H1 (cell line): ENCODE measurements at regions not wholly inside any gene's neighbourhood (a gene's known extent, or its start where the extent isn't known, plus 50 kb on each side); places are given as distances from the start of the nearest gene placed in this dataset.

ENCODE experiments used
- CTCF ChIA-PET: fragments of 300-600 bp; sonication (Branson Sonifier 250); formaldehyde crosslinking; loops from one replicate; lab custom pipeline; 2021; ENCODE audit not compliant: partially characterized antibody; lab: Charles Lee
- POLR2A ChIA-PET: fragments of 300-600 bp; sonication (Branson Sonifier 250); formaldehyde crosslinking; loops from one replicate; lab custom pipeline; 2021; ENCODE audit warnings: inconsistent platforms; ENCODE audit not compliant: partially characterized antibody; lab: Charles Lee
- DNase-seq, 2 experiments: peaks; one replicate each; pipeline versions ENCODE4 v3.0.0 to v3.0.0-alpha.2; 2010 to 2022; ENCODE audit warnings: low spot score in 2 of 2, low read depth in 1 of 2, mixed read lengths in 1 of 2
- FAIRE-seq: peaks from 2 replicates; lab custom pipeline; 2011; peaks lifted over from hg19 to GRCh38; lab: Jason Lieb, UNC
- H2AFZ ChIP-seq: 2 replicates; pipeline ENCODE4 v1.8.1; 2012; ENCODE audit warnings: low read length, inconsistent platforms
- H2AK5ac ChIP-seq: 2 replicates; pipeline ENCODE4 v1.6.1; 2013; ENCODE audit warnings: low read depth, low read length
- H2BK120ac ChIP-seq: replicated peaks from 2 replicates; pipeline ENCODE3; 2013; ENCODE audit warnings: low read depth, low read length, inconsistent platforms
- H2BK12ac ChIP-seq: 2 replicates; pipeline ENCODE4 v1.6.1; 2013; ENCODE audit warnings: low read depth, low read length
- H2BK15ac ChIP-seq: 2 replicates; pipeline ENCODE4 v1.6.1; 2013; ENCODE audit warnings: low read length
- H2BK20ac ChIP-seq: 2 replicates; pipeline ENCODE4 v1.6.1; 2013; ENCODE audit warnings: low read length
- H2BK5ac ChIP-seq: 2 replicates; pipeline ENCODE4 v1.6.1; 2013; ENCODE audit warnings: low read depth, low read length
- H3K14ac ChIP-seq: 2 replicates; pipeline ENCODE4 v1.6.1; 2013; ENCODE audit warnings: inconsistent platforms; ENCODE audit not compliant: insufficient read length
- H3K18ac ChIP-seq: 2 replicates; pipeline ENCODE4 v1.6.1; 2013; ENCODE audit warnings: low read length; ENCODE audit errors: extremely low read depth
- H3K23ac ChIP-seq: 2 replicates; pipeline ENCODE4 v1.6.1; 2013; ENCODE audit warnings: inconsistent platforms; ENCODE audit not compliant: insufficient read length
- H3K23me2 ChIP-seq: 2 replicates; pipeline ENCODE4 v1.6.1; 2013; ENCODE audit warnings: low read depth, low read length
- H3K27ac ChIP-seq: 2 replicates; pipeline ENCODE4 v1.6.1; 2011; ENCODE audit warnings: low read depth, low read length, inconsistent platforms
- H3K27me3 ChIP-seq, 4 experiments: replicated peaks in 1 of 4; 1 replicate in 1 of 4; 2 replicates in 3 of 4; pipeline versions ENCODE4 v1.6.1 to v1.8.1; 2011 to 2013; ENCODE audit warnings: low read length in 3 of 4, mild to moderate bottlenecking in 3 of 4, inconsistent platforms in 2 of 4, mixed read lengths in 2 of 4, moderate library complexity in 1 of 4; ENCODE audit not compliant: control insufficient read depth in 3 of 4, insufficient read depth in 3 of 4; ENCODE audit errors: extremely low read depth in 1 of 4
- H3K36me3 ChIP-seq, 4 experiments: 2 replicates each; pipeline versions ENCODE4 v1.6.1 to v1.8.1; 2011 to 2013; ENCODE audit warnings: mild to moderate bottlenecking in 4 of 4, low read length in 3 of 4, moderate library complexity in 2 of 4, control low read depth in 1 of 4, inconsistent platforms in 1 of 4; ENCODE audit not compliant: insufficient read depth in 4 of 4, control insufficient read depth in 2 of 4
- H3K4ac ChIP-seq: replicated peaks from 2 replicates; pipeline ENCODE3; 2013; ENCODE audit warnings: low read length, low read depth, mixed read lengths, inconsistent platforms; ENCODE audit not compliant: insufficient read length
- H3K4me1 ChIP-seq, 4 experiments: replicated peaks in 1 of 4; 1 replicate in 1 of 4; 2 replicates in 3 of 4; pipeline versions ENCODE4 v1.6.1 to v1.8.1; 2011 to 2013; ENCODE audit warnings: low read length in 3 of 4, inconsistent platforms in 2 of 4, mixed read lengths in 1 of 4; ENCODE audit not compliant: insufficient read depth in 4 of 4, control insufficient read depth in 3 of 4
- H3K4me2 ChIP-seq, 2 experiments: 2 replicates each; pipeline versions ENCODE4 v1.6.1 to v1.8.1; 2011 to 2013; ENCODE audit warnings: low read depth in 2 of 2, low read length in 2 of 2, control low read depth in 1 of 2, inconsistent platforms in 1 of 2, mild to moderate bottlenecking in 1 of 2; ENCODE audit not compliant: insufficient read depth in 1 of 2
- H3K4me3 ChIP-seq, 4 experiments: fragments of 200-600, 300-600 bp in 1 of 4; sonication (generic), shearing (Covaris generic), sonication (Bioruptor Twin) in 1 of 4; 2 replicates each; pipeline versions ENCODE4 v1.5.1 to v1.8.1; 2011 to 2016; ENCODE audit warnings: low read length in 4 of 4, low read depth in 3 of 4, control low read depth in 2 of 4, inconsistent platforms in 2 of 4, mild to moderate bottlenecking in 2 of 4, mixed read lengths in 1 of 4, moderate library complexity in 1 of 4; ENCODE audit not compliant: insufficient read depth in 2 of 4; ENCODE audit errors: extremely low read depth in 1 of 4
- H3K56ac ChIP-seq: replicated peaks from 2 replicates; pipeline ENCODE3; 2013; ENCODE audit warnings: low read depth, mild to moderate bottlenecking, mixed read lengths, low read length, inconsistent platforms; ENCODE audit not compliant: insufficient read length
- H3K79me1 ChIP-seq: 2 replicates; pipeline ENCODE4 v1.6.1; 2013; ENCODE audit warnings: low read depth, low read length, control low read depth
- H3K79me2 ChIP-seq, 2 experiments: 2 replicates each; pipeline versions ENCODE4 v1.6.1 to v1.8.1; 2012 to 2013; ENCODE audit warnings: low read length in 2 of 2, mild to moderate bottlenecking in 2 of 2, inconsistent platforms in 1 of 2; ENCODE audit not compliant: insufficient read depth in 2 of 2, control insufficient read depth in 1 of 2
- H3K9ac ChIP-seq, 4 experiments: replicated peaks in 1 of 4; 1 replicate in 1 of 4; 2 replicates in 3 of 4; pipeline versions ENCODE4 v1.6.1 to v1.8.1; 2011 to 2013; ENCODE audit warnings: low read depth in 3 of 4, low read length in 3 of 4, control low read depth in 2 of 4, mild to moderate bottlenecking in 2 of 4, moderate library complexity in 2 of 4, inconsistent platforms in 1 of 4; ENCODE audit errors: extremely low read depth in 1 of 4
- H3K9me3 ChIP-seq, 2 experiments: 2 replicates each; pipeline versions ENCODE4 v1.6.1 to v1.8.1; 2012 to 2013; ENCODE audit warnings: mild to moderate bottlenecking in 2 of 2, moderate library complexity in 2 of 2, control low read depth in 1 of 2, inconsistent platforms in 1 of 2, low read depth in 1 of 2, low read length in 1 of 2, mixed read lengths in 1 of 2; ENCODE audit not compliant: insufficient read depth in 2 of 2
- H4K20me1 ChIP-seq, 2 experiments: replicated peaks in 1 of 2; 2 replicates each; pipeline versions ENCODE3 to v1.8.1; 2011 to 2013; ENCODE audit warnings: inconsistent platforms in 2 of 2, low read length in 2 of 2, mild to moderate bottlenecking in 1 of 2; ENCODE audit not compliant: insufficient read depth in 2 of 2, control insufficient read depth in 1 of 2
- H4K5ac ChIP-seq: 2 replicates; pipeline ENCODE4 v1.6.1; 2013; ENCODE audit warnings: low read length, low read depth, mixed read lengths, inconsistent platforms; ENCODE audit not compliant: insufficient read length
- H4K8ac ChIP-seq: 2 replicates; pipeline ENCODE4 v1.8.0; 2013; ENCODE audit warnings: mild to moderate bottlenecking, moderate library complexity, low read length, inconsistent platforms; ENCODE audit not compliant: insufficient read depth; ENCODE audit errors: extremely low read depth
- H4K91ac ChIP-seq: replicated peaks from 2 replicates; pipeline ENCODE3; 2013; ENCODE audit warnings: low read length, mixed read lengths, inconsistent platforms; ENCODE audit not compliant: insufficient read length
- ASH2L ChIP-seq: fragments of 200-600, 300-600 bp; sonication (generic); IDR thresholded peaks from one replicate; pipeline ENCODE4 v1.7.1; 2017; ENCODE audit warnings: low read length
- ATF3 ChIP-seq: IDR thresholded peaks from 2 replicates; pipeline ENCODE4 v1.6.1; 2011; ENCODE audit warnings: low read depth, mild to moderate bottlenecking, low read length; ENCODE audit not compliant: insufficient read depth
- CHD1 ChIP-seq: IDR thresholded peaks from 2 replicates; pipeline ENCODE4 v1.6.1; 2012; ENCODE audit warnings: low read depth, low read length, improper control_type of control experiment
- E2F6 ChIP-seq: IDR thresholded peaks from 2 replicates; pipeline ENCODE4 v1.6.1; 2012; ENCODE audit warnings: inconsistent platforms
- GTF2F1 ChIP-seq: IDR thresholded peaks from 2 replicates; pipeline ENCODE4 v1.6.1; 2012; ENCODE audit warnings: low read depth, low read length, improper control_type of control experiment, borderline replicate concordance
- HDAC6 ChIP-seq: IDR thresholded peaks from one replicate; pipeline ENCODE4 v1.7.1; 2012; ENCODE audit warnings: low read depth, mild to moderate bottlenecking, inconsistent platforms, low read length, moderate library complexity
- KDM4A ChIP-seq: IDR thresholded peaks from one replicate; pipeline ENCODE4 v1.7.1; 2012; ENCODE audit warnings: low read depth, mild to moderate bottlenecking, moderate library complexity, low read length, inconsistent platforms; ENCODE audit not compliant: severe bottlenecking
- MAX ChIP-seq: IDR thresholded peaks from 2 replicates; pipeline ENCODE4 v1.6.1; 2012; ENCODE audit warnings: inconsistent platforms
- NRF1 ChIP-seq: IDR thresholded peaks from 2 replicates; pipeline ENCODE4 v1.6.1; 2011; ENCODE audit warnings: mild to moderate bottlenecking, low read depth, low read length, improper control_type of control experiment
- PHF8 ChIP-seq: fragments of 200-600 bp; sonication (generic); conservative IDR thresholded peaks from 2 replicates; pipeline ENCODE4 v1.7.1; 2012; ENCODE audit warnings: low read depth, mild to moderate bottlenecking, inconsistent platforms, low read length, moderate library complexity
- POU5F1 ChIP-seq: IDR thresholded peaks from 2 replicates; pipeline ENCODE4 v1.6.1; 2011; ENCODE audit warnings: low read depth, mild to moderate bottlenecking, low read length, moderate library complexity
- RFX5 ChIP-seq: IDR thresholded peaks from 2 replicates; pipeline ENCODE4 v1.6.1; 2011; ENCODE audit warnings: low read depth, low read length, improper control_type of control experiment, borderline replicate concordance
- SIX5 ChIP-seq: IDR thresholded peaks from 2 replicates; pipeline ENCODE4 v1.6.1; 2011; ENCODE audit warnings: mild to moderate bottlenecking, low read depth, low read length
- SRF ChIP-seq: IDR thresholded peaks from 2 replicates; pipeline ENCODE4 v1.6.1; 2011; ENCODE audit warnings: mild to moderate bottlenecking, low read depth, low read length, moderate library complexity
- YY1 ChIP-seq: IDR thresholded peaks from 2 replicates; pipeline ENCODE4 v1.6.1; 2011; ENCODE audit warnings: low read depth, mild to moderate bottlenecking, low read length
- WGBS, 2 experiments: shearing (Covaris generic) in 1 of 2; methylation state at CpG; one replicate each; pipeline versions ENCODE4 v1.1.6 to v1.1.7; 2013 to 2015; ENCODE audit warnings: low lambda C conversion rate in 2 of 2, mixed read lengths in 2 of 2, inconsistent platforms in 1 of 2, low coverage in 1 of 2, missing lambda C conversion rate in 1 of 2; ENCODE audit not compliant: insufficient replicate concordance in 2 of 2, insufficient coverage in 1 of 2, insufficient read length in 1 of 2; ENCODE audit errors: extremely low coverage in 1 of 2, missing lambda C conversion rate in 1 of 2; 5-methylcytosine and 5-hydroxymethylcytosine counted together

GRCh38 chr4:117676153-117676552, 358.1 kb upstream of the NDST3 start:
- no peak overlapping the region for H3K4me2 ChIP-seq
- no peaks in the 10 kb centered on the region for H3K9me3 ChIP-seq
- H3K14ac ChIP-seq: no peak overlapping the region
- H2BK5ac ChIP-seq: no peak overlapping the region
- no peak overlapping the region for H3K27ac ChIP-seq
- no peak overlapping the region for H2AFZ ChIP-seq
- no peaks in the 10 kb centered on the region for H4K20me1 ChIP-seq
- H2BK20ac ChIP-seq: no peak overlapping the region
- no peak overlapping the region for H2BK12ac ChIP-seq
- H3K23me2 ChIP-seq: no peaks in the 10 kb centered on the region
- ChIA-PET POLR2A (no interaction called here), CTCF (no interaction called here)
- H2AK5ac ChIP-seq: no peak overlapping the region
- WGBS, 2 experiments: 0% methylated on average over 1 of the region's 1 CpG; no CpG with 5 or more reads in 1 of the 2 experiments
- no peaks in the 10 kb centered on the region for H3K79me2 ChIP-seq
- H3K4ac ChIP-seq: no peak overlapping the region
- FAIRE-seq (no peak), DNase-seq (no peak)
- H3K27me3 ChIP-seq: no peaks in the 10 kb centered on the region
- H3K23ac ChIP-seq: no peak overlapping the region
- H4K91ac ChIP-seq: no peak overlapping the region
- no peak overlapping the region for H3K9ac ChIP-seq
- no peak overlapping the region for H3K18ac ChIP-seq
- no peak overlapping the region for H2BK15ac ChIP-seq
- no peak overlapping the region for H3K56ac ChIP-seq
- no peaks in the 10 kb centered on the region for H3K79me1 ChIP-seq
- H2BK120ac ChIP-seq: no peak overlapping the region
- H3K4me1 ChIP-seq: no peaks in the 10 kb centered on the region; a peak in 1 of 7 replicates
- H3K4me3 ChIP-seq: no peak overlapping the region
- no peaks in the 10 kb centered on the region for H3K36me3 ChIP-seq
- no peak overlapping the region for H4K5ac ChIP-seq
- H4K8ac ChIP-seq: no peak overlapping the region
- no peak for TF ChIP-seq KDM4A
- TF ChIP-seq RFX5: no peak
- TF ChIP-seq CHD1: no peak
- no peak for TF ChIP-seq ATF3
- TF ChIP-seq PHF8: no peak
- TF ChIP-seq SRF: no peak
- TF ChIP-seq ASH2L: no peak
- no peak for TF ChIP-seq GTF2F1
- no peak for TF ChIP-seq POU5F1
- TF ChIP-seq MAX: no peak
- no peak for TF ChIP-seq YY1
- TF ChIP-seq NRF1: no peak
- TF ChIP-seq E2F6: no peak
- no peak for TF ChIP-seq SIX5
- TF ChIP-seq HDAC6: no peak
